SJSA1 (cell line): ENCODE measurements at regions not wholly inside any gene's neighbourhood (a gene's known extent, or its start where the extent isn't known, plus 50 kb on each side); places are given as distances from the start of the nearest gene placed in this dataset.

ENCODE experiments used
- DNase-seq, 2 experiments: peaks; one replicate each; pipeline ENCODE4 v3.0.0-alpha.2; 2015 to 2020; ENCODE audit warnings: low spot score in 2 of 2, low read depth in 1 of 2
- H3K27ac ChIP-seq: fragments of 250-450 bp; sonication (Bioruptor Pico); 2 replicates; pipeline ENCODE4 v1.5.1; 2020; ENCODE audit warnings: mild to moderate bottlenecking, moderate library complexity
- H3K27me3 ChIP-seq: fragments of 250-450 bp; sonication (Bioruptor Pico); replicated peaks from 2 replicates; pipeline ENCODE4 v1.5.1; 2020; ENCODE audit warnings: mild to moderate bottlenecking, moderate library complexity
- H3K36me3 ChIP-seq: fragments of 250-450 bp; sonication (Bioruptor Pico); 2 replicates; pipeline ENCODE4 v1.5.1; 2020; ENCODE audit warnings: mild to moderate bottlenecking
- H3K4me1 ChIP-seq: fragments of 250-450 bp; sonication (Bioruptor Pico); replicated peaks from 2 replicates; pipeline ENCODE4 v1.6.1; 2021; ENCODE audit warnings: mild to moderate bottlenecking
- H3K4me3 ChIP-seq: fragments of 250-450 bp; sonication (Bioruptor Pico); 2 replicates; pipeline ENCODE4 v1.5.1; 2020; ENCODE audit warnings: mild to moderate bottlenecking
- H3K9me3 ChIP-seq: fragments of 250-450 bp; sonication (Bioruptor Pico); replicated peaks from 2 replicates; pipeline ENCODE4 v1.5.1; 2020; ENCODE audit warnings: mild to moderate bottlenecking

DNA sequence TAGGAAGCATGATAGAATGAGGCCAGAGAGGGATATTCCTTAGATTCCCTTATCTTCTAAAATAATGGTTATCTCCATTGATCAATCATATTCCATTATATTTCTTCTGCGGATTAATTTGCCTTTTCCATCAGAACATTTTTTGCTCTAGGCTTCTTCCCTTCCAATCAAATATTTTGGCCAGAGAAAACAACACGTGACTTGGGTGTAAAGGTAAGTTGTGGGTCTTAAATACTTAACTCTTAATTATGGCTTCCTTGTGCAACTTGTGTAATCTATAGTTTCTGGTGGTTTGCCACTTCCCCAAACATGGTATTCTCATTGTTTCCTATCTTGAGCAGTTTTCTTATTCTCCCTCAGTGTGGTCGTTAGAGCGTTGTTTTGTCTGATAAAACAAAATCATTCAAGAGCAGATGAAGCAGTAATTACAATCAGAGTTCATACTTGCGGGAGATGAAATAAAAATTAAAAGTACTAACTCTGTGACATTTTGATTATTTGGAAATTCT is 889.3 kb downstream of the MAT2B start:
- no peaks in the 10 kb centered on the region for H3K4me1 ChIP-seq

GRCh38 chr5:164412531-164412930 is 907.1 kb downstream of the MAT2B start:
- Histone ChIP-seq H3K36me3 (no peaks in the 10 kb centered on the region), H3K4me1 (no peaks in the 10 kb centered on the region), H3K27me3 (no peaks in the 10 kb centered on the region), H3K4me3 (no peak overlapping the region), H3K9me3 (peaks cover 10% of the 10 kb centered on the region), H3K27ac (no peak overlapping the region)
- no peak for DNase-seq

More for the DNA sequence above, 889.3 kb downstream of the MAT2B start:
- Histone ChIP-seq H3K9me3 (no peaks in the 10 kb centered on the region; the same call in 1 of the 2 replicates), H3K36me3 (no peaks in the 10 kb centered on the region), H3K27ac (no peak overlapping the region), H3K27me3 (no peaks in the 10 kb centered on the region), H3K4me3 (no peak overlapping the region)
- DNase-seq, result no peak

DNA sequence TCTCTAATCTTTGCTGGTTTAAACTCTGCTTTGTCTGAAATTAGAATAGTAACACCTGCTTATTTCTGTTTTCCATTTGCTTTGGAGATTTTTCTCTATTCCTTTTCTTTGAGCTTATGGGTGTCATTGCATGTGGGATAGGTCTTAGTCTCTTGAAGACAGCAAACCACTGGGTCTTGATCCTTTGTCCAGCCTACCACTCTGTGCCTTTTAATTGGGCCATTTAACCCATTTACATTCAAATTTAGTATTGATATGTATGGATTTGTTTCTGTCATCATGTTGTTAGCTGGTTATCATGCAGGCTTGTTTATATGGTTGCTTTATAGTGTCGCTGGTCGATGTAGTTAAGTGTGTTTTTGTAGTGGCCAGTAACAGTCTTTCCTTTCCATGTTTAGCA is 914.7 kb downstream of the MAT2B start:
- Histone ChIP-seq H3K27me3 (no peaks in the 10 kb centered on the region), H3K36me3 (no peaks in the 10 kb centered on the region), H3K9me3 (peaks cover 15% of the 10 kb centered on the region), H3K4me1 (no peaks in the 10 kb centered on the region), H3K27ac (no peak overlapping the region), H3K4me3 (no peak overlapping the region)
- no peak for DNase-seq

DNA sequence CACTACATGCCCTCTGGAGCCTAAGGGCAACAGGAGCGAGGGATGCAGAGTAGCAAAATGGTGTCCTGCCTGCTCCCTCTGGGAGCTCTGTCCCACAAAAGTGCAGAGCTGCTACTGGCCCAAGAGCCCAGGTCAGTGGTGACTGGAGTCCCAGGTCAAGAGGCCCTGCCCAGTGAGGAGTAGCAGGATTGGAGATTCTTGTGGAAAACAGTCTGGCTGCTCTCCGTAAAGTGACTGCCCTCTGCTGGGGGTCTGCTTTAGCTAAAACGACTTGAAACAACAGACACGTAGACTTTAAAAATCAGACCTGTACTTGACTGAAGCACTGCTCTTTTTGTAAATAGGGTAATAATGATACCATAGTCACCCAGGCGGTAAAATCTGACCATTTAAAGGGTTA is 917.0 kb downstream of the MAT2B start:
- Histone ChIP-seq H3K9me3 (peaks cover 10% of the 10 kb centered on the region), H3K4me3 (no peak overlapping the region), H3K27ac (no peak overlapping the region), H3K4me1 (no peaks in the 10 kb centered on the region), H3K36me3 (no peaks in the 10 kb centered on the region), H3K27me3 (no peaks in the 10 kb centered on the region)
- DNase-seq, result no peak

DNA sequence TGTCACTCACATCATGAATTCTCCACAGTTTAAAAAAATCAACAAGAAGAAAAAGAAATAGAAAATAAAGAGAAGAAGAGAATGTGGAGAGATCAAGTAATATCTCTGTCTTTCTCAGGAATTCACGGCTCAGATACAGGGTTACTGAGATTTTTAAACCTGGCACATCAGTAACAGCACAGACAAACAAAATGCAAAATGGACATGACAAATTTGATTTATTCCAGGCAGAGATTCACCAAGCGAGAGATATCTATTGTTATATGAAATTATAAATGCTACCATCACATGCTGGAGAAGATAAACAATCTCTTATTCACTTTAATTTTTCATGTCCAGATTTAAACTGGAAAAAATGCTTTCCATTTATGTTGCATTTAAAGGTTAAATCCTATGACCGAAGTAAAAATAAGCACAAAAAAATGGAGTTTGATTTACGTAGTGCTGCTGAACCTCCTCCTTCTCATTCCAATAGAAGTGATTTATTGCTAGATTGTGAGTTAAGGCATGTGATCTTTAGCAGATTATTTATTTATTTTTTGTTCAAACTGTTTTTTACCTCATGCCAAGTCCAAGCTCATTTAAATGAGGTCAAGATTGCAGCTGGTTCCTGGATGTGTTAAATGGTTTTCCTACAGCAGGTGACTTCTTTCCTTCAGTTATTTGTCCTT is 926.4 kb downstream of the MAT2B start:
- no peak overlapping the region for H3K27ac ChIP-seq
- no peaks in the 10 kb centered on the region for H3K36me3 ChIP-seq

GRCh38 chr5:164433106-164433870 is 927.9 kb downstream of the MAT2B start:
- no peaks in the 10 kb centered on the region for H3K36me3 ChIP-seq
- H3K9me3 ChIP-seq, result peaks cover 3% of the 10 kb centered on the region; the same call in 1 of the 2 replicates
- no peak overlapping the region for H3K4me3 ChIP-seq
- H3K27me3 ChIP-seq, result no peaks in the 10 kb centered on the region
- DNase-seq, result no peak
- no peaks in the 10 kb centered on the region for H3K4me1 ChIP-seq
- H3K27ac ChIP-seq, result no peak overlapping the region

More for the DNA sequence above, 926.4 kb downstream of the MAT2B start:
- Histone ChIP-seq H3K4me3 (no peak overlapping the region), H3K27me3 (no peaks in the 10 kb centered on the region), H3K9me3 (peaks cover 7% of the 10 kb centered on the region; the same call in 1 of the 2 replicates), H3K4me1 (no peaks in the 10 kb centered on the region)
- DNase-seq, result no peak

- H3K36me3 ChIP-seq, result no peaks in the 10 kb centered on the region
- no peaks in the 10 kb centered on the region for H3K27me3 ChIP-seq
- no peaks in the 10 kb centered on the region for H3K9me3 ChIP-seq
- no peaks in the 10 kb centered on the region for H3K4me1 ChIP-seq
- H3K4me3 ChIP-seq, result no peak overlapping the region
- H3K27ac ChIP-seq, result no peak overlapping the region
- no peak for DNase-seq
These were observed 930.2 kb downstream of the MAT2B start for GRCh38 chr5:164435576-164435975.

DNA sequence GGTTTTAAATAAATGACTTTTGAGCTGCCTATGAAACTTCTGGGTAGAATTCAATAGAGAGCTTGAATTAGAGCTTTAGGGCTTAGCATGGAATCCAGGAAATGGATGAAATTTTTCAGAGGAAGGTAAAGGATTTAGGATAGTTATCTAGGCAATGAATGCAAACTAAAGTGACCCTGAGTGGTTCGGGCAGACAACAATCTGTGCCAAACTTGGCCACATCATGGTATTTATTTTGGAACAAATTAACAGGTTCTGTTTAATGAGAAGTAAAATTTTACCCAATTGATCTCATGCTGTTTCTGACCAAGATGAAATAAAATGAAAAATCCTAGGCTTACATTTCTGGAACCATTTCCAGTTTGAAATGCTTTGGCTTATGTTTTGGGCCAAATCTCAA is 934.4 kb downstream of the MAT2B start:
- Histone ChIP-seq H3K9me3 (peaks cover 3% of the 10 kb centered on the region; the same call in 1 of the 2 replicates), H3K27me3 (no peaks in the 10 kb centered on the region), H3K36me3 (no peaks in the 10 kb centered on the region), H3K27ac (no peak overlapping the region), H3K4me1 (no peaks in the 10 kb centered on the region), H3K4me3 (no peak overlapping the region)
- DNase-seq, result no peak

- no peaks in the 10 kb centered on the region for H3K4me1 ChIP-seq
- H3K27ac ChIP-seq, result no peak overlapping the region
- no peak for DNase-seq
- no peak overlapping the region for H3K4me3 ChIP-seq
- H3K27me3 ChIP-seq, result no peaks in the 10 kb centered on the region
- H3K36me3 ChIP-seq, result no peaks in the 10 kb centered on the region
- H3K9me3 ChIP-seq, result no peaks in the 10 kb centered on the region; the same call in none of the 2 replicates
These were observed 944.0 kb downstream of the MAT2B start for GRCh38 chr5:164449460-164449859.

GRCh38 chr5:164466033-164466432 is 960.6 kb downstream of the MAT2B start:
- Histone ChIP-seq H3K4me3 (no peak overlapping the region), H3K27ac (no peak overlapping the region), H3K36me3 (no peaks in the 10 kb centered on the region), H3K4me1 (no peaks in the 10 kb centered on the region), H3K9me3 (no peaks in the 10 kb centered on the region; the same call in 1 of the 2 replicates), H3K27me3 (no peaks in the 10 kb centered on the region)
- no peak for DNase-seq

- H3K4me3 ChIP-seq, result no peak overlapping the region
- DNase-seq, result no peak
- no peaks in the 10 kb centered on the region for H3K9me3 ChIP-seq
- no peaks in the 10 kb centered on the region for H3K27me3 ChIP-seq
- no peaks in the 10 kb centered on the region for H3K36me3 ChIP-seq
- no peak overlapping the region for H3K27ac ChIP-seq
- H3K4me1 ChIP-seq, result no peaks in the 10 kb centered on the region
These were observed 964.9 kb downstream of the MAT2B start for GRCh38 chr5:164470312-164470711.

DNA sequence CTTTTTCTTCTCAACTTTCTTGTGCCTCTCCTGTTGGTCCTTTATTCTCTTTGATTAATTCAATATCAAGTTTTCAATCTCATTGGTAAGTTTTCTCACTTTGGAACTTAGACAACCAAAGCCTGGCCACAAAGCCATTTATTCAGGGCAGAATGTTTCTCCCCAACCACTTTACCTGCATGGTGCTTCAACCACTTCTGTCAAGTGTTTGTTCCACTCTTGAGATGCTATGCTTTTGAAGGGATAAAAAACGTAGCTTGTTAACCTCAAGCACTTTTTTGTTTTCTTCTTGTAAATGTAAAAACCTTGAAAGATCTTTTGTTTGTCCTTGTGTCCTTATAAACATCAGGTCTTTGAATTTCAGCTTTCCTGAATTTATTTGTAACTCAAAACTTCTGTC is 966.7 kb downstream of the MAT2B start:
- Histone ChIP-seq H3K27me3 (no peaks in the 10 kb centered on the region), H3K4me3 (no peak overlapping the region), H3K4me1 (no peaks in the 10 kb centered on the region), H3K9me3 (no peaks in the 10 kb centered on the region), H3K27ac (no peak overlapping the region), H3K36me3 (no peaks in the 10 kb centered on the region)
- no peak for DNase-seq

DNA sequence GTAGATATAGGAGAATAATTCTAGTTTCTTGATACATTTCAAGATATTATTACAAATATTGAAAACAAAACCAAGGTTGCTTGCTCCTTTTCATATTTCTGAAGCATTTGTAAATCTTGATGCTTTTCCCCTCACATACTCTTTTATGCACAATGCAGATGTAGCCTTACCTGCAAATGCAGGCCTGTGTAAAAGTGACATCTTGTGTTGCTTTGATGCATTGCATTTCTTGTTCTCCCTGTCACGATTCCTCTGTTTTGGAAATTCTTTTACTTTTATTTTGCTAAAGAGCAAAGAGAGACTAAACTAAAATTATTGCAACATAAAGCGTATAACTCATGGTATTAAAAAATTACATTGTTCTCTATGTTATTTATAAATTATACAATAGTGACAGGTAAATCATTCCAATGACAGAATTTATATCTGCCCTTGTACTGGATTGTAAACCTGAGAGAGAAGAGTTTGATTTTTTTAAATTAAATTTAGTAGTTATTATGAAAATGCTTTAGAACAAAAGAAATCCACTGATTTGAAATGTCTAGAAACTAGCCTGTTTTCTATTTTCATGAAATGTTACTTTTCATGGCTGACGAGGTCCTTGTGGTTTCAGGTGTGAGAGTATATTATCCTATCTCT is 970.0 kb downstream of the MAT2B start:
- peak in 1 of 2 experiments; percentile 9 for DNase-seq
- Histone ChIP-seq H3K4me1 (no peaks in the 10 kb centered on the region), H3K36me3 (no peaks in the 10 kb centered on the region), H3K9me3 (no peaks in the 10 kb centered on the region), H3K4me3 (no peak overlapping the region), H3K27ac (no peak overlapping the region), H3K27me3 (no peaks in the 10 kb centered on the region)

DNA sequence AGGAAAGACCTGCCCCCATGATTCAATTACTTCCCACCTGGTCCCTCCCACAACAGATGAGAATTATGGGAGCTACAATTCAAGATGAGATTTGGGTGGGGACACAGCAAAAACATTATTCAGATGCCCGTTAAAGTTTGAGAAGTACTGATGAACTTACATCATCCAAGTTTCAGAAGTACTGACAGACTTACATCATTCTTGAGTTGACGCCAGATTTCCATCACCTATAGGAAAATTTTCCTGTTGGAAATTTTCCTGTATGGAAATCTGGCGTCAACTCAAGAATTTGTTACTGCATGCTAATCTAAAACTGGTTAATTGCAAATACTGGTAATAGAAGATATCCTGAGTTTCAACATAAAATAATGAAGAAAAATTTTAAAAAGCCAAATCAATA is 975.9 kb downstream of the MAT2B start:
- no peak for DNase-seq
- Histone ChIP-seq H3K4me3 (no peak overlapping the region), H3K36me3 (no peaks in the 10 kb centered on the region), H3K27me3 (no peaks in the 10 kb centered on the region), H3K4me1 (no peaks in the 10 kb centered on the region), H3K9me3 (no peaks in the 10 kb centered on the region), H3K27ac (no peak overlapping the region)
